Stimulated activated CD4-positive, alpha-beta T cell treated with anti-CD3 and anti-CD28 coated beads, Interleukin-1b, Interleukin-23, amount 100 ng/mL, for 24 hours (primary cell): ENCODE measurements at regions not wholly inside any gene's neighbourhood (a gene's known extent, or its start where the extent isn't known, plus 50 kb on each side); places are given as distances from the start of the nearest gene placed in this dataset.
"Not testable (repeated sequence)": the region's sequence is repeated elsewhere in the genome, so short reads cannot be mapped to it uniquely, and the experiment has no call there.

Source experiments
- DNase-seq, 4 experiments: peaks; one replicate each; pipeline ENCODE4 v3.0.0-alpha.2; 2020; ENCODE audit warnings: low read depth in 4 of 4, low spot score in 1 of 4

DNA sequence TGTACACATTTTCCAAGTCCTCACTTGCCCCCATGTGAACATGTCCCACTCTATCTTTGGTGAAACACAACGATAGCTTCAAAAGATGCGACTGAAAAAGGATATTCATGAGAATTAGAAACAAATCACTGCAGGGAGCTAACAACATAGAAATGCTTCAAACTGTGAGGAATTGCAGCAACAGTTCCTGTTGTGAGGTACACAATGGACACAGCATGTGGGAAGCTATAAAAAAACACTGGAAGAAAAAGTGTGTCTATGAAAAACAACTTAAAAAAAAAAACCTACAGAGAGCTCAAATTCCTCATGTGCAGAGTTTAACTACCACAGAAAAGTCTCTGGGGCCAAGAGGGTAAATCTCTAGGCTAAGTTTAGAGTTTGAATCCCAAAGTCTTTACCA, 51.6 kb upstream of the BLTP1 start:
- no peak for DNase-seq

DNA sequence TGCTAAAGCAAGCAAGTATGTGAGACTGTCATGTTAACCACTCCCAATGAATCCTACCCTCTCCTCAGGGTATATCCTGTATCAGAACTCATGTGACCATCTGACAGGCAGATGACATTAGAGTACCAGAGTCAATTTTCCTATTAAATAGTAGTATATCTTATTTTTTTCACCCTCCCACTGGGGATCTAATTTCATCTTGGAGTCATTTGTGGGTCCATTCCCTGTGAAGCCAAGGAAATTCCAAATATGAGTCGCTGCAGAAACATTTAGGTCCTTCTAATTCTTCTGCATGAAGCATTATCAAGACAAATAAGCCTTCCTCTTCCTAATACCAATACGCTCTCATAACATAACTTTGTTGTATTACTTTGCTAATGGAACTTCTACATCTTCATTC, 52.2 kb upstream of the BLTP1 start:
- no peak for DNase-seq

GRCh38 chr4:122091836-122092405, 60.2 kb upstream of the BLTP1 start:
- DNase-seq, result no peak

DNA sequence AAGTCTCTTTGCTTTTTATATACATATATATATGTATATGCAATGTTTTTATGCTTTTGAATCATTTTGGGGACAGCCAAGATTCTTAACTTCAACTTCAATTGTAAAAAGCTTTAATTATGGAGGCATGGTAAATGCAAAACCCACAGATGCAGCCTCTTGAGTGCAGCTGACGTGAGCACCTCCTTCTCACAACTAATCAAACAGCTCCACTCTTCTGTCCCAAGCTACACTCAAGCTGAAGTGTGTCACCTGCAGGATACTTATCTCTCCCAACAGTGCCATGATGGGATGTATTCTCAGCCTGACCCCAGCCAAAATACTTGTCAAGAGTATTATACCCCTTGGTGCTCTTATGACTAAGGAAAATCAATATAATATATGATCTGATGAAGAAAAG, 60.7 kb upstream of the BLTP1 start:
- no peak for DNase-seq

DNA sequence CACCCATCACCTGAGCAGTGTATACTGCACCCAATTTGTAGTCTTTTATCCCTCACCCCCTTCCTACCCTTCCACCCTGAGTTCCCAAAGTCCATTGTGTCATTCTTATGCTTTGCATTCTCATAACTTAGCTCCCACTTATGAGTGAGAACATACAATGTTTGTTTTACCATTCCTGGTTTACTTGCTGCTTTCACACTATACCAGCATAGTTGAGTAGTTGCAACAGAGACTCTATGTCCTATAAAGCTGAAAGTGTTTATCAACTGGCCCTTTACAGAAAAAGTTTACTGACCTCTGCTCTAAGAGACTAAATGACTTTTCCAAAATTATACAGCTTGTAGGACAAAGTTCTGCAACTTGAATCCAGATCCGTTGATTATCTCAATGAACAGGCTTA, 61.1 kb upstream of the BLTP1 start:
- DNase-seq, result no peak

GRCh38 chr4:122086338-122087065, 65.6 kb upstream of the BLTP1 start:
- no peak for DNase-seq

DNA sequence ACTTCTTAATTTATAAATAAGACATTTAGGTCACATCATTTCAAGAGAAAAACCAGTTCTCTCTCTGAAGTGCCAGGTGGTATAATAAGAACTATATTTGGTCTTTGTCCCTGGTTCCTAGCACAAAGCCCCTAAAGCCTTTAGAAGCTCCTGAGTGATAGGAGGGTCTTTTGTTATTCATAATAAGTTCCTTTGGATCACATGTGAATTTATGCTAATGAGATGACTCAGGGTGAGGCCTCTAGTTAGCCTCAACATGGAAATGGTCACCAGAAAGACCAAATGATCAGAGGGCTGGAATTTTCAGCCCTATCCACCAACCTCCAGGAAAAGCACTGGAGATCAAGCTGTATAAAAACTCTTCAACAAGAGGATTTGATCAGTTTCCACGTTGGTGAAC, 68.1 kb upstream of the BLTP1 start:
- no peak for DNase-seq

GRCh38 chr4:122083351-122083750, 68.8 kb upstream of the BLTP1 start:
- DNase-seq, result no peak

- DNase-seq, result no peak
These were observed 69.5 kb upstream of the BLTP1 start for GRCh38 chr4:122082661-122083060.

- not testable (repeated sequence) for DNase-seq
These were observed 74.5 kb upstream of the BLTP1 start for GRCh38 chr4:122077653-122078052.

DNA sequence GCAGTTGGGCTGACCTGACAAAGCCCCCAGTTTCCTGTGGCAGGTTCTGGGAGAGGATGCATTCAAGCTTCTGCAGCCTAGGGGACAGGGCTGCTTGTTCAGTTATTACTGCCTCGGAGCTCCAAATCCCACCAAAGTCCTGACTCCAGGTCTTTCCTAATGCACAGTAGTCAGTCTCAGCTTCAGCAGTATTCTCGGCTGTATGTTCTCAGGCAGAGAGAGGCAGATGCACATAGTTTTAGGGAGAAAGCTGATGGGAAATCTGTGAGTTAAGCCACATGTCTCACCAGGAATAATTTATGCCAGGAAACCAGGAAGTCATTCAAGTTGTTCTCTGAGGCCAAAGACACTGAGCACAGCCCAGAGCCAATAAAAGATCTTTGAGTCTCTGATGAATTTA, 75.3 kb upstream of the BLTP1 start:
- not testable (repeated sequence) for DNase-seq

GRCh38 chr4:122073615-122074014, 78.5 kb upstream of the BLTP1 start:
- DNase-seq, result no peak

DNA sequence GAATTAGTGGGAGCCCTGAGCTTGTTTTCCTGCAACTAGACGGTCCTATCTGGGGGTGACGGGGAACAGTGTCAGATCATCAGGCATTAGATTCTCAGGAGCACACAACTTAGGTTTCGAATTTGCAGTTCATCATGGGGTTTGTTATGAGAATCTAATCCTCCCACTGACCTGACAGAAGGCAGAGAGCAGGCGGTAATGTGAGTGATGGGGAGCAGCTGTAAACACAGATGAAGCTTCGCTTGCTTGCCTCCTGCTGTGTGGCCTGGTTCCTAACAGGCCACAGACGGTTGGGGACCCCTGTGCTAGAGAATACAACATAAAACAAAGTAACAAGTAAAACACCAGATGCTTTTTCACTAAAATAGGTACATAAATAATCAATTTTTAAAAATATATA, 86.2 kb upstream of the BLTP1 start:
- DNase-seq, result no peak

GRCh38 chr4:122065149-122065548, 87.0 kb upstream of the BLTP1 start:
- no peak for DNase-seq

DNA sequence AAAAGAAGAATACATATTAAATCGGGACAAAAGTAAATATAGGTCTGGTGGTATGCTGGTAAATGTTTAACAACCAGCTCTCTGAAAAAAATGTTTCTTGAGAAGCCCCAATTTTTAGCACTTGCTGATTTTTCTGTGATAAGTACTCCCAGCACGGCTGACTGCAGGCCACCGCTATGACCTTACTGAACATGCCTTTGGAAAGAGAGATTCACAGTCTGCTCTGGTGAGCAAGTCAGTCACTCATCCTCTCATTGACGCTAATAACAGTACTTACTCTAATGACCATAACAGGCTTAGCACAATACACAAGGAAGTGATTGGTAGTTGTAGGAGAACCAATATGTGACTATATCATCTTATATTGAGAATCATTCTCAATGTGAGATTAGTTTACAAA, 98.9 kb upstream of the BLTP1 start:
- no peak for DNase-seq

- no peak for DNase-seq
These were observed 99.5 kb upstream of the BLTP1 start for GRCh38 chr4:122052677-122053076.

GRCh38 chr4:122050841-122051240, 99.0 kb upstream of the TRPC3 start:
- DNase-seq, result no peak

DNA sequence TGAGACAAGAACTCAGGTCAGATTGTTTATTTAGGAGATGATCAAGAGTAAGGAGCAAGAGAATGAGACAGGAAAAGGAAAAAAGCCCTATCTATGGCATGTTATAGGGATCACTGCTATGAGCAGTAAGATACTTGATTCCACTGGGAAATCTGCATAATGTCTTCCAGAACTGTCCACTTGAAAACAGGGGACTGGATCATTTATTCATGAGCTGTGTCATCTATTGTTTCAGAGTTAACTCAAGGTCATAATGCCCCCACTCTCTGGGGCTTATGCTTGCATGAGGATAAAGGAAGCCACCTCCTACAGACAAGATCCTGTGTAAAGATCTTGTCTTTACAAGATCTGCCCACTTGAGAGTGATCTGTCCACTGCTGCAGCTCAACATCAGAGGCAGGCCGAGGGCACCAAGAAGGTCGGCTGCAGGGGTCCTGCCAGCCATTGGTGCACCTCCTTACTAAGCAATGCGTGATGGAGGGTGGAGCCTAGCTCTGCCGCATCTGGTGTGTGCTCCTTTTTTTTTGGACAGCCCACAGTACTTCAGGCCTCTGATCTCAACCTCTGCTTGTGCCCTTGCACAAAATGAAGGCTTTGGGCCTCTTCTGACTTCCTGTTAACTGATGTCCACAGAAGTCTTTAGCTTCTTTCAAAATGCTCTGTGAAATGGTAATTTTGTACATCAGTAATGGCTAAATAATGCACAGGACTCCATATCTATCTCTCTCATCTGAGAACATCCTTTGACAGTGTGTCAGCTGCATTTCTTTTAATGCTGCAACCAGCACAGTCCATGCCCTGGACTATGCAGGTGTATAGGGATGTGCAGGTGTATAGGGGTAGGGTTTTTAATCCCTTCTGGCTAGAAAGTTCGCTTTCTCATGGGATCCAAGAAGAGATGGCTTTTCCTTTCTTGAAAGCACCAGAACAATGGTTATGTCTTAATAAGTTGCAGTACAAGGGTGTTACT, 95.9 kb upstream of the TRPC3 start:
- no peak for DNase-seq

GRCh38 chr4:122046255-122046654, 94.4 kb upstream of the TRPC3 start:
- no peak for DNase-seq

DNA sequence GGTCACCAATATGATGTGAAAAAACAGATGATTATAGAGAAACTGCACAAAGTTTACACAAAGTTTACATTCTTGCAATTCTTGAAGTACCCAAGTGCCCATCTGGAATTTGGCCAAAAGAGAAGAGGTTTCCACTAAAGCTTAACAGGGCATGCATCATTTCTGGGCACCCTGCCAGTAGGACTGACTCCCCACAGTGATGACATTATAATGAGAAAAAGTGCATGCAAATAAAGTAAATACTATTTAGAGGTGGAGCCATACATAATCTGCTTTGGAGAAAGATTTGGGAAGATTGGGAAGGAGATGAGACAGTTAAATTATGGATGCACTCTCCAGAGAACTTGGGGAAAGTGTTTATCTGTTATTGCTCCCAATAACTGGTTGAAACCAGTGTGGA, 93.7 kb upstream of the TRPC3 start:
- no peak for DNase-seq

DNA sequence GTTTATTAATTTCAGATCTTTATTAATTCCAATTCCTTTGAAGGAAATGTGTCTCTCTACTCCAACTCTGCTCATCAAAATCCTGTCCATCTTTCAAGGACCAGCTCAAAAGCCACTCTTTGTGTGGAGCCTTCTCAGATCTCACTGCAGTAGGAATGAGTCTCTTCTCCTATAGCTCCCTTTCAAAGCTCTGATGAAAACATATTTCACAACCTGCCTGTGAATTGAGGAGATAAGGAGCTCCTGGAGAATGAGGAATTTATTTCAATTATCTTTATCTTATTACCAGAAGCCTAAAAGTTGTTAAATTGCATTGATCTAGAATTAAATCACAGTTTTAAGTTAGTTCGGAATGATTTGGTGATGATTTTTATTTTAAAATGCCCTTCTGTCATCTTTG, 92.6 kb upstream of the TRPC3 start:
- no peak for DNase-seq

DNA sequence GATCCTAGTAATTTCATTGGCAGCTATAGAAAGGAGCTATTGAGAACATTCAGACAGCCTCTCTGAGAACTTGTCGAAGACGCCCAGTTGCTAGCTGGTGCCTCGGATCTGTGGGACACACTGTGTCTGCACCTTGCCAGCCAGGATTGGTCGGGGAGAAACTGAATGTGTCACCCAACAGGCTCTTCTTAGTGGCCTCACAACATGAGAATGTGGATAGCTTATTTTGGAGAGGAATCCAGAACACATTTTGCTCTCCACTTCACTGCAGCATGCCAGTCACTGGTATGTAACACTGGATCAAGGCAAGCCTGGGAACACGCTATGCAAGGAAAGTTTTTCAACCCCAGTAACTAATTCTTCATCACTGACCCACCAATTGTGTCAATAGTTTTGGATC, 89.5 kb upstream of the TRPC3 start:
- DNase-seq, result no peak
